ENCODE measurements at regions not wholly inside any gene's neighbourhood (a gene's known extent, or its start where the extent isn't known, plus 50 kb on each side); places are given as distances from the start of the nearest gene placed in this dataset.

DNA sequence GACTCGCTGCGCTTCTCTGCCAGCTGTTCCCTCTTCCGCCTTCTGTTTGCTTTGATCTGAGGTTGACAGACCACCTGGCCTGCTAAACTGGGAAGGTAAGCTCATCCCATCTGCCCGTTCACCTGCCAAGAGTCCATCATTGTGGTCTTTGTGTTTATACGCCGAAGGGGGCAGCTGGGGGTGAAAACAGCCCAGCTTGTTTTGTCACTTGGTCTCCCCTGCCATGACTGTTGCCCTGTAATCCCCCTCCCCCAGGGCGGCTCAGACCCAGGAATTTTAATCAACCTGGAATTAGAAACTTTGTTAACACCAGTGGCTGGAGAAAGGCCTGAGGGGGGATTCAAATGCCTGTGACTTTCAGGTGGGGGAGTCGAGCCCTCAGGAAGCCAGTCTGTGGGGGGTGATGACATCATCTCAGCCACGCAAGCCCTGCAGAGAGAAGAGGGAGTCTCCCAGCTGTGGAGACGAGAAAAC lies 333.3 kb downstream of the BCOR start:
- TF ChIP-seq, protein P1, sequence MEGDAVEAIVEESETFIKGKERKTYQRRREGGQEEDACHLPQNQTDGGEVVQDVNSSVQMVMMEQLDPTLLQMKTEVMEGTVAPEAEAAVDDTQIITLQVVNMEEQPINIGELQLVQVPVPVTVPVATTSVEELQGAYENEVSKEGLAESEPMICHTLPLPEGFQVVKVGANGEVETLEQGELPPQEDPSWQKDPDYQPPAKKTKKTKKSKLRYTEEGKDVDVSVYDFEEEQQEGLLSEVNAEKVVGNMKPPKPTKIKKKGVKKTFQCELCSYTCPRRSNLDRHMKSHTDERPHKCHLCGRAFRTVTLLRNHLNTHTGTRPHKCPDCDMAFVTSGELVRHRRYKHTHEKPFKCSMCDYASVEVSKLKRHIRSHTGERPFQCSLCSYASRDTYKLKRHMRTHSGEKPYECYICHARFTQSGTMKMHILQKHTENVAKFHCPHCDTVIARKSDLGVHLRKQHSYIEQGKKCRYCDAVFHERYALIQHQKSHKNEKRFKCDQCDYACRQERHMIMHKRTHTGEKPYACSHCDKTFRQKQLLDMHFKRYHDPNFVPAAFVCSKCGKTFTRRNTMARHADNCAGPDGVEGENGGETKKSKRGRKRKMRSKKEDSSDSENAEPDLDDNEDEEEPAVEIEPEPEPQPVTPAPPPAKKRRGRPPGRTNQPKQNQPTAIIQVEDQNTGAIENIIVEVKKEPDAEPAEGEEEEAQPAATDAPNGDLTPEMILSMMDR (IDR thresholded peaks at IDR 0.05), result no peak
- TF ChIP-seq POLR2AphosphoS5 (IDR thresholded peaks at IDR 0.05), result no peak
- no peak for TF ChIP-seq POLR2A (IDR thresholded peaks at IDR 0.05)
